ENCODE measurements at regions not wholly inside any gene's neighbourhood (a gene's known extent, or its start where the extent isn't known, plus 50 kb on each side); places are given as distances from the start of the nearest gene placed in this dataset.

GRCh38 chr17:53142890-53143289 lies 679.8 kb upstream of the KIF2B start:
- no peak for DNase-seq

DNA sequence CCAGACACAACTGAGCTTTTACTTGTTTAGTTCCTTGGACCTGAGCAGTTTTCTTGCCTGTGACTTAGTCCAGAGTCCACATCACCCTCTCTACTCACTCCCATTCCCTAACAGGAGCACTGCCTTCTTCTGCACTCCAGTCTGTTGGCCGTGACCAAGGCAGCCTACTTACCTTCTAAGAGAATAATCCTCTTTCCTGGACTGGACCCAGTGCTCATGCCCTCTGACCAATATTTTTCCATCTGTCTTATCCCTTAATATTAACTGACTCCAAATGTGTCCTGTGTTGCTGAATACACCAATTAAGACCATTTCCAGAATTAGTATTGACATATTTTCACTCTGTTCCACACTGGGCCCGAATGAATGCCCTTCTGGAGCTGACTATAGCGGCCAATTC lies 681.0 kb upstream of the KIF2B start:
- DNase-seq = no peak

DNA sequence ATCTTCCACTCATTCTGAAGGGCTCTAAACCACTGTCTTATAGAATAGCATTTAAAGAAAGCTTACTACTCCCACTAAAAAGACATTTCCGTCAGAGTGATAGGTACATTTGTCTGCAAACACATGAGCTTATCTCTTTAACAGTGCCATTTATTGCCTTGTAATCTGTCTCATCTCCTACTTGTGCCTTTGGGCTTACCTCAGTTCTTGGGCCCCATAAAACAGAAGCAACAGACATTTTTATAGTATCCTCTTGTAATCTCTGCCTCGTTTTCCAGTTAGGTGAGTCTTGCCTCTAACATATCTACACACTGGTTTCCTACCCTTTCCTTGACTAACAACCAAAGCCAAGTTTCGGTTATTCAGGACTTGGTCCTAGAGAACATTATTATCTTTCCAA lies 681.4 kb upstream of the KIF2B start:
- no peak for DNase-seq

- DNase-seq = no peak
These were observed 684.9 kb upstream of the KIF2B start for GRCh38 chr17:53137869-53138268.

DNA sequence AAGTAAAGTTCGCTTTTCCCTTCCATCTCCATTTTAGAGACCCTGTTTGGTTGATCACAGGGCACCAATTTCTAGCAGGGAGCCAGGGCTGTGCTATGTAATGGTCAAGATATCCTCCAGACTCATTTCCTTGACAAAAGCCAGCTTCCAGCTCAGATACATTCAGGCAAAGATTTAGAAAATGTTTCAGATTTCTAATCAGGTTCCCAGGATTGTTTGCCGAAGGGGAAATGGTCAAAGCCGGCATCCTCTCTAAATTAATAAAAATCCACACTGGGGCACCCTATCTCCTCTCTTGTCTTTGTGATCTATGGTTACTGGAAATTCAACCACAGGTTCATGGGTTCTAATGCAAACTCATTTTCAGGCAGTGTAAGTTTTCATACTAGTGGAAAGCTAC lies 686.8 kb upstream of the KIF2B start:
- DNase-seq = no peak

DNA sequence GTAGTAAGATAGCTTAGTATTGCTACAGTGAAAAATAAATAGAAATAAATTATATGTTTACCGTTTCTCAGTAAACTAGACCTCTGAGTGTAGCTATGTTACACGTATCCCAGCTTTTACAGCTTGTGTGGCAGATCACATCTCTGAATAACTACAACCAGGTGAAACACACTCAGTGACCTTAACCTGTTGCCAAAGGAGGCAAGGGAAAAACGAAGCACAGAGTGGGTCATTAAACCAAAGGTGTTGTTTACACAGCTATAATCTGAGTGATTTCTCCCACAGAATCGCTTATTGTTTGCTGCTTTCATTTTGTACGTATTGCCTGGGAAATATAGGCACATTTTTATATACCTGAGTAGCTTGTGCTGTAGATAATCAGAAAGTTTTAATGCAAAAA lies 688.2 kb upstream of the KIF2B start:
- DNase-seq = peak; percentile 8

DNA sequence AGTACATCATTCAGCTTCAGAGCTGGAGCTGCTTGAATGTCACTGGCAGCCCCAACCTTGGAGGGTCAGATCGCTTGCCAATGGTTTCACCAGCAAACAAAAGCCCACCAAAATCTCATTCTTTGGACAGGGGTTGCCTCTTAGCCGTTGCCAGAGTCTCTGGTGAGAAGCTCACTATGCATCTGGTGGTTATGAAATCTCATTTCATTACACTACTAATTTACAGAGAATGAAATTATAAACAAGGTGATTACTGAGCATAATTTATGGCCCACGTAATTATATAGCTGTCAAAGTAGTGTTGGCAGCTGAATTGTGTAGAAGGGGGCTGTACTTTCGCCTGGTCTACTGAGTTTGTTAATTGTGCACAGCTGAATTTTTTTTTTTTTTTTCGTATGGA lies 688.9 kb upstream of the KIF2B start:
- DNase-seq = peak; percentile 37

- no peak for DNase-seq
These were observed 692.9 kb upstream of the KIF2B start for GRCh38 chr17:53129863-53130262.

GRCh38 chr17:53127331-53127730 lies 695.4 kb upstream of the KIF2B start:
- DNase-seq = no peak

- DNase-seq = no peak
These were observed 699.8 kb upstream of the KIF2B start for GRCh38 chr17:53122966-53123365.

GRCh38 chr17:53119773-53120172 lies 703.0 kb upstream of the KIF2B start:
- DNase-seq = no peak

DNA sequence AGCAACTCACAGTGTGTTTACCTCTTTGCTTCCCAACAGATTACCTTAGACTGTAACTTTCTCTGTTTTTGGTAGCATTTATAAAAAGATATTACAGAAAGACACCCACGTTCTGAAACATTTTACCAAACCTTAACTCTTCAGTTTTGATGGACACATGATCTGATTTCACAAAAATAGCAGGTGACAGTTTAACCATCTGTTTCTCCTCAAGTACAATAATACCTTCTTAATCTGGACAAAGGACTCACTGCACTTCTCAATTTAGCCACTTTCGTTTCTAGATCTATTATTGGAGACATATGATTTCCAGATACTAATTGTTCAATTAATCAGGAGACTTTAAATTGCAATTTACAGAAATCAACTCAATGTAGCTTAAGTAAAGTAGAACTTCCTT lies 703.8 kb upstream of the KIF2B start:
- DNase-seq = no peak

- DNase-seq = no peak
These were observed 715.8 kb upstream of the KIF2B start for GRCh38 chr17:53106886-53107285.

DNA sequence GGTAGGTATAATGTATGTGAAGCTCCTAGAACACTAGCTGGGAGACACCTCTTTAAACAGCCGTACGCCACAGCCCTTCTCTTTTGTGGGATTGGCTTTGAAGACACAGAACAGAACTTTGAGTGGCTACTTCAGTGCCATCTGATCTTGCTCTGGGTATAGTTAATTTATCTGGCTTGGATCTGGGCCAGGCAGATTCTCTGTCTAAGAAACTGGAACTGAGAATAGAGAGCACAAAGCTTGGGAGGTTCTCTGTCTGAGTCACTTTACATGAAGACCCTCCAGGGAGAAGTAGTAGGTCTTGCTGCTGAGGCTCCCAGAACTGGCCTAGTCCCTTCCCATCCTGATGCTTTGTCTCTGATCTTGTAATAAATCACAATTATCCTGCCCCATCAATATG lies 721.0 kb upstream of the KIF2B start:
- no peak for DNase-seq

DNA sequence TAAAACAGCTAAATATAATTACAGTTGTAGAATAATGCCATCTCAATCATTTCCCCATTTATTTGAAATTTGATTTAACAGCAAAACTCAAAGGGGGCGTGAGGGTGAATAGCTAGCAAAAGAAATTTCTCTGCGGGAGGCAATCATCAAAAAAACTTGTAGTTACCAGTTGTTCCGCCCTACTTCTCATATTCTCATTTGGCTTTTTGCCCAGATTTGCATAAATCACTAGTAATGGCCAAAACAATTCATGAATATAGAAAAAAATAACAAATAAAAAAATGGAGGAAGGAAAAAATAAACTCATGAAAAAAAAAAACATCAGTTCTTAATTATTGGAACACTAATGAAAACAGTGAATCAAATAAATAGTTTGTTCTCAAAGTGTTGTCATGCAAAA lies 722.6 kb upstream of the KIF2B start:
- peak; percentile 14 for DNase-seq

- DNase-seq = no peak
These were observed 729.3 kb upstream of the KIF2B start for GRCh38 chr17:53093391-53093790.

DNA sequence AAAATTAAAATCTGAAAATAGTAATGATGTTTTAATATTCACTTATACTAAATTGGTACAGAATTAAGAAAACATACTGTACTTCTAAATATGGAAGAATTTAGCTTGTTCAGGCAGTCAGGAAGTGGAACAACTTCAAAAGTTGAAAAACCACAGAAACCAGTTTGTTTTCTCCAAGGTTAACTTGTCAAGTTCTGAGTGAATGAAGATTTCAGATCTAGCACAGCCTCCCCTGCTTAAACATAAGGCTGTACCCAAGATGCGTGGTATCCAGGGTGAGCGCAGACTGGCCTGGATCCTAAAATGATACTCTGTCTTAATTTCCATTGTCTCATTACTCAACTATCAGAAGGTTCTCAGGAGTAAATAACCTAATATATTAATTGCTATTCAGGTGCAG lies 730.7 kb upstream of the KIF2B start:
- DNase-seq = no peak

DNA sequence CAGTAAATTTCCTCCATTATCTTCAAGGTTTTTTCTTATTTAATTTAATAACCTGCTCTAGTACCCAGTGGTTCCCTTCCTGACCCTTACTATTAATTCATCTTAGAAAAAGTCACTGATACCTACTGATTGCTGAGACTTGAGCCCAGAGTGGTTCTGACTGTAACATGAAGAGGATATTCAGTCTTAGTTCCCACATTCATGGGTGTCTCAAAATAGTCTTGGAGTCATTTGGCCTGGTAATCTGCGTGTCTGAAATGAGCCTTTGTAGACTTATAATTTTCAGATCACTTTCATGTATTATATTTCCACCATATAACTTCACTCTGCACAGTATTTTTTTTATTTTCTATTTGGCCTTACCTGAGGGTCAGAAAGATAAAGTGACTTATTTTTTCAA lies 732.0 kb upstream of the KIF2B start:
- DNase-seq = no peak

- DNase-seq = no peak
These were observed 734.2 kb upstream of the KIF2B start for GRCh38 chr17:53088481-53088880.

- no peak for DNase-seq
These were observed 761.3 kb upstream of the KIF2B start for GRCh38 chr17:53061446-53061845.

- no peak for DNase-seq
These were observed 764.7 kb upstream of the KIF2B start for GRCh38 chr17:53058031-53058430.

DNA sequence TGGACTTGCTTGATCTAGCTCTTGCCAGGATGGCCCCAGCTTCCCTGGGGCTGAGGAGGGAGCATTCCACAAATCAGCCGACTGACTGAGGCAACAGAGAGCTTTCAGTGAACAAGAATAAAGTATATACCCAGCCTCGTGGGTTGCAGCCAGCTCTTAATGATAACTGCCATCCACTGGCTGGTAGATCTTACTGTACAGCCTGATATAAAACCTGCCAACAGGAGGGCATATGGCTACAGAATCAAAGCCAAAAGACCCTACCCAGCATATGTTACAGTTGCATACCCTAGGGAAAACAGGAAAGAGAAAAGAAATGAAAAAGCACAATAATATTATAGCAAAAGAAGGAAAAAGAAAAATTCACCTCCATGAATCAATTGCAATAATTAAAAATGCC lies 775.9 kb upstream of the KIF2B start:
- no peak for DNase-seq

GRCh38 chr17:53039981-53040380 lies 782.7 kb upstream of the KIF2B start:
- DNase-seq = no peak

DNA sequence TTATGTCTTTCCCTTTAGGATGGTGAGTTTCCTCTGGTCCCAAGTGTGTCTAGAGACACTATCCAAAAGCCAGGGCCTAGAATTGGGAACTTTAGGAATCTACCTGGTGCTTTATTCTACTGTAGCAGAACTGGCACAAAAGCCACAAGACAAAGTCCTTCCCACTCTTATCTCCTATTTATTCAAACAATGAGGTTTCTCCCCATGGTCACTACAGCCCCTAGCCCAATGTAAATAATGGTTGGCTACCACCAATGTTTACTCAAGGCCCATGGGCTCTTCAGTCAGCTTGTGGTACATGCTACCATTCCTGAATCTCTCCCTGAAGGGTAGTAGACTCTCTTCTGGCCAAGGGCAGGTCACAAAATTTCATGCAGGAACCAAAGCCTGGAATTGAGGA lies 789.4 kb upstream of the KIF2B start:
- no peak for DNase-seq

DNA sequence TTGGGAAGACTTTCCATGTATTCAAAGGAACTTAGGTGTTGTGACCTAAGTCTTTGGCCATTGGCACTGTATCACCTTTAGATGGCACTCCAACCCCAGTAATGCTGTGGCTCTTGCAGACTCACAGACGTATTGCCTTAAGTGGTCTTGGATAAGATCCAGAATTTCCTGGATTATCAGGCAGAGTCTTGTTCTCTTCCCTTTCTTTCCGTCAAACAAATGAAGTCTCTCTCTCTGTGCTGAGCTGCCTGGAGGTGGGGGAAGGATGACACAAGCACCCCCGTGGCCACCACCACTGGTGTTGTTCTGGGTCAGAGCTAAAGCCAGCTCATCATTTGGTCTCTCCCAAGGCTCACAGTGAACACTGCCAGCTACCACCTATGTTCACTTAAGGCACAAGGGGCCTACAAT lies 789.9 kb upstream of the KIF2B start:
- peak; percentile 85 for DNase-seq

- DNase-seq = no peak
These were observed 805.5 kb upstream of the KIF2B start for GRCh38 chr17:53017227-53017626.
